GM12874 (cell line): ENCODE measurements at regions not wholly inside any gene's neighbourhood (a gene's known extent, or its start where the extent isn't known, plus 50 kb on each side); places are given as distances from the start of the nearest gene placed in this dataset.

Experiments used
- CTCF ChIP-seq: IDR thresholded peaks from 2 replicates; pipeline ENCODE4 v1.5.1; 2011; ENCODE audit warnings: low read depth, mild to moderate bottlenecking, control low read depth, low read length, moderate library complexity; ENCODE audit not compliant: insufficient read depth

GRCh38 chr3:177341736-177342419 lies 144.6 kb upstream of the TBL1XR1 start:
- no peak for TF ChIP-seq CTCF

- TF ChIP-seq CTCF = no peak
Observed at GRCh38 chr3:177343122-177343625, 145.9 kb upstream of the TBL1XR1 start.

- TF ChIP-seq CTCF = no peak
Observed at GRCh38 chr3:177345049-177345972, 148.0 kb upstream of the TBL1XR1 start.

- no peak for TF ChIP-seq CTCF
Observed at GRCh38 chr3:177345973-177346503, 148.8 kb upstream of the TBL1XR1 start.

GRCh38 chr3:177346878-177347277 lies 149.6 kb upstream of the TBL1XR1 start:
- TF ChIP-seq CTCF = no peak

GRCh38 chr3:177347611-177348010 lies 150.3 kb upstream of the TBL1XR1 start:
- no peak for TF ChIP-seq CTCF

- no peak for TF ChIP-seq CTCF
Observed at GRCh38 chr3:177348974-177349373, 151.7 kb upstream of the TBL1XR1 start.
